Nephron (organoid): ENCODE measurements at regions not wholly inside any gene's neighbourhood (a gene's known extent, or its start where the extent isn't known, plus 50 kb on each side); places are given as distances from the start of the nearest gene placed in this dataset.

ENCODE experiments used
- H3K27ac Mint-ChIP-seq, 3 experiments: 2 replicates each; pipeline ENCODE4 v1.8.0; 2020; ENCODE audit warnings: mixed read lengths in 3 of 3, mild to moderate bottlenecking in 2 of 3, moderate library complexity in 1 of 3
- H3K27me3 Mint-ChIP-seq: 2 replicates; pipeline ENCODE4 v1.8.0; 2021; ENCODE audit warnings: low read depth, mild to moderate bottlenecking, moderate library complexity, mixed read lengths
- H3K36me3 Mint-ChIP-seq: 2 replicates; pipeline ENCODE4 v1.8.0; 2020; ENCODE audit warnings: low read depth, mixed read lengths
- H3K4me1 Mint-ChIP-seq: 2 replicates; pipeline ENCODE4 v1.8.0; 2020; ENCODE audit warnings: mixed read lengths
- H3K4me3 Mint-ChIP-seq, 3 experiments: 2 replicates each; pipeline ENCODE4 v1.8.0; 2020; ENCODE audit warnings: mild to moderate bottlenecking in 3 of 3, mixed read lengths in 3 of 3, moderate library complexity in 2 of 3
- H3K9me3 Mint-ChIP-seq: 2 replicates; pipeline ENCODE4 v1.8.0; 2020; ENCODE audit warnings: mixed read lengths
- CTCF ChIP-seq, 3 experiments: fragments of 200-600 bp; sonication (generic); IDR thresholded peaks; one replicate each; pipeline ENCODE4 v1.5.0; 2021; ENCODE audit warnings: antibody characterized with exemption in 3 of 3; ENCODE audit not compliant: unreplicated experiment in 3 of 3

DNA sequence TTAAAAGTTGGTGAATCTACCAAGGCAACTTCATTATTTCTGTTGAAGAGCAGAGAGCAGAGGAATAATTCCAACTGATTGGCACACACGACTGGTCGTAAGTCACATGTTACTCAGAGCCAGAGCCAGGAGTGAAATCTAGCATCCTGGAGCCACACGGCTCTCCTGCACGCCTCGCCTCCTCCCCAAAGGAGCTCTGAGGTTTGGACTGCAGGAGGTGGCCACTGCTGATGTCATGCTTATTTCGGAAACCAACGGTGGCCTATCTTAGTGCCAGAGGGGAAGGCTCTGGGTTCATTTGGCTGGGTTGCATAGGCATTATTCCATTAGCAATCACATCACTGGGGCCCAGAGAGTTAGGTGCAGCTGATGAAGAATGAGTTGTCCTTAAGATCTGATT, 123.5 kb upstream of the RALGAPA2 start:
- H3K4me1 Mint-ChIP-seq = no peaks in the 10 kb centered on the region
- peaks cover 6% of the 10 kb centered on the region for H3K9me3 Mint-ChIP-seq
- H3K36me3 Mint-ChIP-seq = no peaks in the 10 kb centered on the region
- no peak for TF ChIP-seq CTCF (IDR thresholded peaks at IDR 0.05; ENCODE audit: unreplicated experiment in 3 of 3)
- H3K27me3 Mint-ChIP-seq = peaks cover 46% of the 10 kb centered on the region
- no peak overlapping the region for H3K4me3 Mint-ChIP-seq
- no peak overlapping the region for H3K27ac Mint-ChIP-seq

DNA sequence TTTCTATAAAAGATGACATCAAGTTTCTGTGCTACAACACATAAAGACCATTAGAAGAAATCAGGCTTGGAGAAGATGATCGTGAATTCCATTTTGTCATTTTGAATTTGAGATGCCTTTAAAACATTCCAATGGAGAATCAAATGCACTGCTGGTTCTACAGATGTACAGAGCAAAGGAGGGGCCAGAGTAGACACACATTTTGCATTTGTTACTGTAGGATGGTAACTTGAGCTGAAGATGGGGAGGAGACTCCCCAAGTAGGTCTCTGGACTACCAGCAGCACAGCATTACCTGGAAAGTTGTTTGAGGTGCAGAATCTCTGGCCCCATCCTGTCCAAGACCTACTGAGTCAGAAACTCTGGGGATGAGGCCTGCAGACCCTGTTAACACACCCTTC, 121.6 kb upstream of the RALGAPA2 start:
- TF ChIP-seq CTCF (IDR thresholded peaks at IDR 0.05; ENCODE audit: unreplicated experiment in 3 of 3) = no peak

GRCh38 chr20:20832715-20833114, 120.3 kb upstream of the RALGAPA2 start:
- H3K27me3 Mint-ChIP-seq = peaks cover 42% of the 10 kb centered on the region
- TF ChIP-seq CTCF (IDR thresholded peaks at IDR 0.05; ENCODE audit: unreplicated experiment in 3 of 3) = no peak
- H3K9me3 Mint-ChIP-seq = peaks cover 18% of the 10 kb centered on the region
- no peak overlapping the region for H3K4me3 Mint-ChIP-seq
- H3K36me3 Mint-ChIP-seq = no peaks in the 10 kb centered on the region
- H3K27ac Mint-ChIP-seq = no peak overlapping the region
- H3K4me1 Mint-ChIP-seq = no peaks in the 10 kb centered on the region

More for the DNA sequence above, 121.6 kb upstream of the RALGAPA2 start:
- no peak overlapping the region for H3K27ac Mint-ChIP-seq
- peaks cover 16% of the 10 kb centered on the region for H3K9me3 Mint-ChIP-seq
- no peaks in the 10 kb centered on the region for H3K36me3 Mint-ChIP-seq
- H3K4me3 Mint-ChIP-seq = no peak overlapping the region
- peaks cover 43% of the 10 kb centered on the region for H3K27me3 Mint-ChIP-seq
- no peaks in the 10 kb centered on the region for H3K4me1 Mint-ChIP-seq

GRCh38 chr20:20831794-20832193, 119.3 kb upstream of the RALGAPA2 start:
- no peak overlapping the region for H3K27ac Mint-ChIP-seq
- H3K4me1 Mint-ChIP-seq = no peaks in the 10 kb centered on the region
- H3K9me3 Mint-ChIP-seq = peaks cover 18% of the 10 kb centered on the region
- H3K36me3 Mint-ChIP-seq = no peaks in the 10 kb centered on the region
- TF ChIP-seq CTCF (IDR thresholded peaks at IDR 0.05; ENCODE audit: unreplicated experiment in 3 of 3) = no peak
- H3K27me3 Mint-ChIP-seq = peaks cover 46% of the 10 kb centered on the region
- H3K4me3 Mint-ChIP-seq = no peak overlapping the region

- H3K4me3 Mint-ChIP-seq = no peak overlapping the region
- H3K27me3 Mint-ChIP-seq = peaks cover 46% of the 10 kb centered on the region
- H3K36me3 Mint-ChIP-seq = no peaks in the 10 kb centered on the region
- TF ChIP-seq CTCF (IDR thresholded peaks at IDR 0.05; ENCODE audit: unreplicated experiment in 3 of 3) = no peak
- peaks cover 5% of the 10 kb centered on the region for H3K4me1 Mint-ChIP-seq
- H3K27ac Mint-ChIP-seq = no peak overlapping the region
- peaks cover 18% of the 10 kb centered on the region for H3K9me3 Mint-ChIP-seq
Observed at GRCh38 chr20:20829681-20830080, 117.2 kb upstream of the RALGAPA2 start.

DNA sequence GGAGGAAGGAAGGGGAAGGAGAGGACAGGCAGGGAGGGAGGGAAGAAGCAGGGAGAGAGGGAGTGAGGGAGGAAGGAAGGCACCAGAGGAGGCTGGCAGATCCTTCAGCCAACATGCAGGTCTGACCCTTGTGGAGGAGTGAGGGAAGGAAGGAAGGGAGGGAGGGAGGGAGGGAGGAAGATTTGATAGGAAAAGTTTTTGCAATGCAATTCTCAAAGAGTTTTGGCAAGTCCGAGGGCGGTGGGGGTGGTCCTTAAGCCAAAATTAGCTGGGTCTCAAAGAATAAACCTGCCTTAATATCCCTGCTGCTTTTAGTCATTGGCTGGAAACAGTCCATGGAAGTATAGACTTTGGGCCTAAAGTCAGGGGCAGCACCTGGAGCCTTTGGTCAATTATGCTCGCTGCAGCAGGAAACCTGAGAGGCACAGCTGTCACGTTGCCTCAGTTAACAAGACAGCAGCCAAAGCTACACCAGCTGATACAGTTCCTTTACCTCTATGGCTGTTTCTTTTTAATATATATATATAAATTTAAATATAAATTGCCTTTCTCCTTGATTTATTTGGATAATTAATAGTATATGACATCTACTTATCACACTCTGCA, 115.7 kb upstream of the RALGAPA2 start:
- peaks cover 6% of the 10 kb centered on the region for H3K4me1 Mint-ChIP-seq
- no peak overlapping the region for H3K27ac Mint-ChIP-seq
- peaks cover 18% of the 10 kb centered on the region for H3K9me3 Mint-ChIP-seq
- TF ChIP-seq CTCF (IDR thresholded peaks at IDR 0.05; ENCODE audit: unreplicated experiment in 3 of 3) = no peak
- no peaks in the 10 kb centered on the region for H3K36me3 Mint-ChIP-seq
- H3K27me3 Mint-ChIP-seq = peaks cover 44% of the 10 kb centered on the region
- H3K4me3 Mint-ChIP-seq = no peak overlapping the region
